ENCODE measurements at regions not wholly inside any gene's neighbourhood (a gene's known extent, or its start where the extent isn't known, plus 50 kb on each side); places are given as distances from the start of the nearest gene placed in this dataset.

DNA sequence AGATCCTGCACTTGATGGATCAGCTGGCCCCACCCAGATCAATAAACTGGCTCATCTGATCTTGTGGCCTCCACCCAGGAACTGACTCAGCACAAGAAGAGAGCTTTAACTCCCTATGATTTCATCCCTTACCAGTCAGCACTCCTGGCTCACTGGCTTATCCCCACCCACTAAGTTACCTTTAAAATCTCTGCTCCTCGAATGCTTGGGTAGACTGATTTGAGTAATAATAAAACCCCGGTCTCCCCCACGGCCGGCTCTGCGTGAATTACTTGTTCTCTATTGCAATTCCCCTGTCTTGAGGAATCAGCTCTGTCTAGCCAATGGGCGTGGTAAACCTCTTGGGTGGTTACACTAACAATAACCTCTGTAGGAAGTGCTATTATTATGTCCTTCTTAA, 83.7 kb downstream of the MBL2 start:
- no peak overlapping the region for H3K4me3 ChIP-seq (ENCODE audit: low read depth, low read length)
- no peak for DNase-seq (ENCODE audit: low read depth)
- TF ChIP-seq, protein P1, sequence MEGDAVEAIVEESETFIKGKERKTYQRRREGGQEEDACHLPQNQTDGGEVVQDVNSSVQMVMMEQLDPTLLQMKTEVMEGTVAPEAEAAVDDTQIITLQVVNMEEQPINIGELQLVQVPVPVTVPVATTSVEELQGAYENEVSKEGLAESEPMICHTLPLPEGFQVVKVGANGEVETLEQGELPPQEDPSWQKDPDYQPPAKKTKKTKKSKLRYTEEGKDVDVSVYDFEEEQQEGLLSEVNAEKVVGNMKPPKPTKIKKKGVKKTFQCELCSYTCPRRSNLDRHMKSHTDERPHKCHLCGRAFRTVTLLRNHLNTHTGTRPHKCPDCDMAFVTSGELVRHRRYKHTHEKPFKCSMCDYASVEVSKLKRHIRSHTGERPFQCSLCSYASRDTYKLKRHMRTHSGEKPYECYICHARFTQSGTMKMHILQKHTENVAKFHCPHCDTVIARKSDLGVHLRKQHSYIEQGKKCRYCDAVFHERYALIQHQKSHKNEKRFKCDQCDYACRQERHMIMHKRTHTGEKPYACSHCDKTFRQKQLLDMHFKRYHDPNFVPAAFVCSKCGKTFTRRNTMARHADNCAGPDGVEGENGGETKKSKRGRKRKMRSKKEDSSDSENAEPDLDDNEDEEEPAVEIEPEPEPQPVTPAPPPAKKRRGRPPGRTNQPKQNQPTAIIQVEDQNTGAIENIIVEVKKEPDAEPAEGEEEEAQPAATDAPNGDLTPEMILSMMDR (IDR thresholded peaks at IDR 0.05; ENCODE audit: insufficient read depth, low read length), result no peak

DNA sequence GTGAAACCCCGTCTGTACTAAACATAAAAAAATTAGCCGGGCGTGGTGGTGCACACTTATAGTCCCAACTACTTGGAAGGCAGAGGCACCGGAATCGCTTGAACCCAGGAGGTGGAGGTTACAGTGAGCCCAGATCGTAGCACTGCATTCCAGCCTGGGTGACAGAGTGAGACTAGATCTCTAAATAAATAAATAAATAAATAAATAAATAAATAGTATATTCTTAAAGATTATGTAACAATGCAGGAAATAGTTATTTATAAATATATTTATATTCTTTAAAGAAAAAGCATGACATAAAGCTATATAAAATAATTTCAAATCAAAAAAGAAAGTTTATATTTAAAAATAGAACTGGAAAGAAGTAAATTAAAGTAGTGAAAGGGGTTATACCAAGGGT, 76.4 kb downstream of the MBL2 start:
- DNase-seq (ENCODE audit: low read depth), result no peak
- TF ChIP-seq, protein P1 (IDR thresholded peaks at IDR 0.05; ENCODE audit: insufficient read depth, low read length), result no peak
- H3K4me3 ChIP-seq (ENCODE audit: low read depth, low read length), result no peak overlapping the region

DNA sequence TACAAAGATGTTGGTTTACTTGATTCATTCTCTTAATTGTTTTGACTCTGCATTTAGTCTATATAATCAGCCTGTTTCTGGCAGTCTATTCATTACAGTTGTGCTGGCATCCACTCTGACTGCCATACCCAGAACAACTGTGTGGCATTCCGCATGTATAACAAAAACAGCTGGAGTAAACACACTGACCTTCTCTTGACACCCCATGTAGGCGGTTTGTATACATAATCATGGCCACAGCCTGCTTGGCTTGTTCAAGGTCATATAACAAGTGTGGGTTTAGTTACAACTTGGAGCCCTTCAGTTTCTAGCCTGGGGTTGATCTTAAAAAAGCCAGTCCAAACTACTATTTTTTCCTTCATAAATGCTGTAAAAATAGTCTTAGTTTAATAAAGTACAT, 70.9 kb downstream of the MBL2 start:
- TF ChIP-seq, protein P1 (IDR thresholded peaks at IDR 0.05; ENCODE audit: insufficient read depth, low read length), result no peak
- no peak overlapping the region for H3K4me3 ChIP-seq (ENCODE audit: low read depth, low read length)
- no peak for DNase-seq (ENCODE audit: low read depth)

DNA sequence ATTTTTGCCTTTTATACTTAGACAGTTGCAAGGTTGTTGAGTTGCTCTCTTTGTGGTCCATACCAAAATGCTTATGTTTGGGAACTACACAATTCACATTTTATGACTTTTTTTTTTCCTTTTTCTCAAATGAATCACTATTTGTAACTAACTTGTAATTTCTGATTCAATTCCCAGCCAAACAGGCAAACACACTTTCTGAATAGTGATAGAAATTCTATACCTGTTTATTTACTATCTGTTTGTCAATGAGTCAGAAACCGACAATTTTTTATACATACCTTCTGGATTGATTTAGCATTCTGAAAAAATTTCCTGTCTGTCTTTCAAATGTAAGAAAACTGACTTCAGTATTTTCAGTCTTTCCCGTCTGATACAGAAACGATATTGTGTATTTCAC, 69.1 kb downstream of the MBL2 start:
- DNase-seq (ENCODE audit: low read depth), result no peak
- H3K4me3 ChIP-seq (ENCODE audit: low read depth, low read length), result no peak overlapping the region
- TF ChIP-seq, protein P1 (IDR thresholded peaks at IDR 0.05; ENCODE audit: insufficient read depth, low read length), result no peak

DNA sequence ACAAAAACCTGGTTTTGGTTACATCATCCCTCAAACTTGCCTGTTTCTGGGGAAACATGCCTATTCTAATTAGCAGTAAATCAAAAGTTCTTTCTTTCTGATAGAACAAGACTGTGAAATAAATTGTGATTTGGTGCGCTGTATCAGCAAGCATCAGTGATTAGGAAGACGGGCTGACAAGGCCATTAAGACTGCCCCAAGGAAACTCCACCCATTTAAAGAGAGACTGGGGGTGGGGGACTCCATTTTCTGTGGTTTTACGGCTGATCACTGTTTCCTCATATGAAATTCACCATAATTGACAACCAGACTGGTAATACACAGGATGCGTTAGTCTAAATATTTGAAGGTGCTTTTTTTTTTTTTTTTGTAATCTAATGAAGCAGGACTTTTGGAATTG, 68.7 kb downstream of the MBL2 start:
- H3K4me3 ChIP-seq (ENCODE audit: low read depth, low read length), result no peak overlapping the region

DNA sequence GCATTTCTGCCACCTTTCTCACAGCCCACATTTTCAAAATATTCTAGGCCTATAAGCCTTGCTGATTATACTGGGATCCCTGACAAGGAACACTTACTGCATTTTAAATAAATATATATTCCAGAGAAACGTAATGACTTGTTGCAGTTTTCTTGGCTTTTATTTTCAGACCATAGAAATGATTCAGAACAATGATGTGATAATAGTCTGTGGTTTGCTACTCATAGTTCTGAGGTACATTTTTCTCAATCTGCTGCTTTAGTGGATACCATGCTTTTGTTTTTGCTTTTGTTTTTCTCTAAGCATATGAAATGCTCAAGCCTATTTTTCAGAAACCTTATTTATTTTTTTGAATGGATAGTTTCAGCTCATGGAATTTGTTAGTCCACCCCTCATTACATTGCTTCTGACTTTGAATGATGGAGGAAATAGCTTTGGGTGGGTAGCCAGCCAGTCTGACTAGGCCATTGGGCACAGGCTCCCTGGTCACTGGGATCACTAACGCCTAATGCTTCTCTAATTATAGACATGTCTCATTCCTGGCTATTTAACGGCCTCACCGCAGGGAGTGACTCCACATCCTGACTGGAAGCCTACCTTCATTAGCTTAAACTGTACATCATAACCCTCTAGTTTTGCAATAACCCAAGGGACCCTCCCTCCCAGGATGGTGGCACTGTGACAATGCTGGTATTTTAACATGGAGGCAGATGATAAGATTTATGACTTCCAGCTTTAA, 66.1 kb downstream of the MBL2 start:
- TF ChIP-seq, protein P1 (IDR thresholded peaks at IDR 0.05; ENCODE audit: insufficient read depth, low read length), result no peak
- no peak for DNase-seq (ENCODE audit: low read depth)
- H3K4me3 ChIP-seq (ENCODE audit: low read depth, low read length), result no peak overlapping the region

More for the DNA sequence above, 68.7 kb downstream of the MBL2 start:
- no peak for DNase-seq (ENCODE audit: low read depth)
- TF ChIP-seq, protein P1 (IDR thresholded peaks at IDR 0.05; ENCODE audit: insufficient read depth, low read length), result no peak

Data from fibroblast of the aortic adventitia (primary cell).